ENCODE measurements at regions not wholly inside any gene's neighbourhood (a gene's known extent, or its start where the extent isn't known, plus 50 kb on each side); places are given as distances from the start of the nearest gene placed in this dataset.
"Not testable (repeated sequence)": the region's sequence is repeated elsewhere in the genome, so short reads cannot be mapped to it uniquely, and the experiment has no call there.

GRCh38 chr5:38148021-38148625, 110.2 kb upstream of the EGFLAM start:
- DNase-seq (ENCODE audit: low read depth): no peak

- DNase-seq (ENCODE audit: low read depth): no peak
Measured at GRCh38 chr5:38143384-38143783, 115.0 kb upstream of the EGFLAM start.

GRCh38 chr5:38141665-38142064, 116.7 kb upstream of the EGFLAM start:
- no peak for DNase-seq (ENCODE audit: low read depth)

- no peak for DNase-seq (ENCODE audit: low read depth)
Measured at GRCh38 chr5:38138574-38138973, 119.8 kb upstream of the EGFLAM start.

- no peak for DNase-seq (ENCODE audit: low read depth)
Measured at GRCh38 chr5:38135486-38136039, 122.8 kb upstream of the EGFLAM start.

GRCh38 chr5:38134810-38135209, 123.5 kb upstream of the EGFLAM start:
- no peak for DNase-seq (ENCODE audit: low read depth)

- DNase-seq (ENCODE audit: low read depth): not testable (repeated sequence)
Measured at GRCh38 chr5:38134294-38134693, 124.1 kb upstream of the EGFLAM start.

GRCh38 chr5:38131686-38132085, 126.7 kb upstream of the EGFLAM start:
- no peak for DNase-seq (ENCODE audit: low read depth)

- no peak for DNase-seq (ENCODE audit: low read depth)
Measured at GRCh38 chr5:38124321-38124720, 134.0 kb upstream of the EGFLAM start.

GRCh38 chr5:38121420-38121819, 136.9 kb upstream of the EGFLAM start:
- DNase-seq (ENCODE audit: low read depth): no peak

GRCh38 chr5:38119836-38120235, 138.5 kb upstream of the EGFLAM start:
- DNase-seq (ENCODE audit: low read depth): no peak

- no peak for DNase-seq (ENCODE audit: low read depth)
Measured at GRCh38 chr5:38117784-38118479, 140.4 kb upstream of the EGFLAM start.

- DNase-seq (ENCODE audit: low read depth): no peak
Measured at GRCh38 chr5:38115318-38115827, 143.0 kb upstream of the EGFLAM start.

GRCh38 chr5:38113880-38114279, 144.5 kb upstream of the EGFLAM start:
- DNase-seq (ENCODE audit: low read depth): no peak

- DNase-seq (ENCODE audit: low read depth): no peak
Measured at GRCh38 chr5:38113456-38113855, 144.9 kb upstream of the EGFLAM start.

GRCh38 chr5:38112938-38113337, 145.4 kb upstream of the EGFLAM start:
- no peak for DNase-seq (ENCODE audit: low read depth)

- no peak for DNase-seq (ENCODE audit: low read depth)
Measured at GRCh38 chr5:38110130-38110529, 148.2 kb upstream of the EGFLAM start.

GRCh38 chr5:38107096-38107495, 151.3 kb upstream of the EGFLAM start:
- DNase-seq (ENCODE audit: low read depth): no peak

- no peak for DNase-seq (ENCODE audit: low read depth)
Measured at GRCh38 chr5:38105801-38106200, 152.6 kb upstream of the EGFLAM start.

GRCh38 chr5:38105231-38105570, 153.2 kb upstream of the EGFLAM start:
- DNase-seq (ENCODE audit: low read depth): no peak

GRCh38 chr5:38104497-38105230, 153.7 kb upstream of the EGFLAM start:
- no peak for DNase-seq (ENCODE audit: low read depth)

- DNase-seq (ENCODE audit: low read depth): no peak
Measured at GRCh38 chr5:38101897-38102296, 156.5 kb upstream of the EGFLAM start.
